ENCODE measurements at regions not wholly inside any gene's neighbourhood (a gene's known extent, or its start where the extent isn't known, plus 50 kb on each side); places are given as distances from the start of the nearest gene placed in this dataset.
"Not testable (repeated sequence)": the region's sequence is repeated elsewhere in the genome, so short reads cannot be mapped to it uniquely, and the experiment has no call there.

GRCh38 chr9:115673599-115673998, 480.0 kb upstream of the PAPPA start:
- H3K27ac ChIP-seq (ENCODE audit: low read depth, low read length) = peak overlapping the region; percentile 99
- no peak overlapping the region for H2AFZ ChIP-seq (ENCODE audit: low read length, unreplicated experiment)
- 0 out of 2 replicates have a peak overlapping the region, but pooled peaks have one; percentile 32 for H3K4me3 ChIP-seq (ENCODE audit: low read depth, low read length)
- no peaks in the 10 kb centered on the region for H3K79me2 ChIP-seq (ENCODE audit: control insufficient read depth, insufficient read depth, low read length, unreplicated experiment)
- H3K4me1 ChIP-seq (ENCODE audit: control insufficient read depth, insufficient read depth, low read length, unreplicated experiment) = peaks cover 51% of the 10 kb centered on the region
- no peaks in the 10 kb centered on the region for H3K27me3 ChIP-seq (ENCODE audit: insufficient read depth, low read length)
- peaks cover 13% of the 10 kb centered on the region for H3K36me3 ChIP-seq (ENCODE audit: insufficient read depth, low read length)

- 0 out of 2 replicates have a peak overlapping the region, but pooled peaks have one; percentile 32 for H3K4me3 ChIP-seq (ENCODE audit: low read depth, low read length)
- peak overlapping the region; percentile 99 for H3K27ac ChIP-seq (ENCODE audit: low read depth, low read length)
- H2AFZ ChIP-seq (ENCODE audit: low read length, unreplicated experiment) = no peak overlapping the region
- no peaks in the 10 kb centered on the region for H3K79me2 ChIP-seq (ENCODE audit: control insufficient read depth, insufficient read depth, low read length, unreplicated experiment)
- H3K27me3 ChIP-seq (ENCODE audit: insufficient read depth, low read length) = no peaks in the 10 kb centered on the region
- peaks cover 46% of the 10 kb centered on the region for H3K4me1 ChIP-seq (ENCODE audit: control insufficient read depth, insufficient read depth, low read length, unreplicated experiment)
- peaks cover 13% of the 10 kb centered on the region for H3K36me3 ChIP-seq (ENCODE audit: insufficient read depth, low read length)
Observed at GRCh38 chr9:115674091-115674490, 479.5 kb upstream of the PAPPA start.

- H2AFZ ChIP-seq (ENCODE audit: low read length, unreplicated experiment) = no peak overlapping the region
- H3K4me3 ChIP-seq (ENCODE audit: low read depth, low read length) = no peak overlapping the region
- peak overlapping the region; percentile 99 for H3K27ac ChIP-seq (ENCODE audit: low read depth, low read length)
- H3K4me1 ChIP-seq (ENCODE audit: control insufficient read depth, insufficient read depth, low read length, unreplicated experiment) = peaks cover 43% of the 10 kb centered on the region
- peaks cover 13% of the 10 kb centered on the region for H3K36me3 ChIP-seq (ENCODE audit: insufficient read depth, low read length)
- H3K27me3 ChIP-seq (ENCODE audit: insufficient read depth, low read length) = no peaks in the 10 kb centered on the region
- no peaks in the 10 kb centered on the region for H3K79me2 ChIP-seq (ENCODE audit: control insufficient read depth, insufficient read depth, low read length, unreplicated experiment)
Observed at GRCh38 chr9:115675834-115676233, 477.8 kb upstream of the PAPPA start.

- Histone ChIP-seq H3K27me3 (ENCODE audit: insufficient read depth, low read length) (no peaks in the 10 kb centered on the region), H3K4me1 (ENCODE audit: control insufficient read depth, insufficient read depth, low read length, unreplicated experiment) (peaks cover 10% of the 10 kb centered on the region), H2AFZ (ENCODE audit: low read length, unreplicated experiment) (peak overlapping the region; percentile 81), H3K4me3 (ENCODE audit: low read depth, low read length) (no peak overlapping the region), H3K79me2 (ENCODE audit: control insufficient read depth, insufficient read depth, low read length, unreplicated experiment) (no peaks in the 10 kb centered on the region), H3K27ac (ENCODE audit: low read depth, low read length) (peak overlapping the region; percentile 42), H3K36me3 (ENCODE audit: insufficient read depth, low read length) (peaks cover 27% of the 10 kb centered on the region)
Observed at GRCh38 chr9:115680231-115680630, 473.4 kb upstream of the PAPPA start.

- peaks cover 31% of the 10 kb centered on the region for H3K36me3 ChIP-seq (ENCODE audit: insufficient read depth, low read length)
- no peaks in the 10 kb centered on the region for H3K79me2 ChIP-seq (ENCODE audit: control insufficient read depth, insufficient read depth, low read length, unreplicated experiment)
- H3K4me3 ChIP-seq (ENCODE audit: low read depth, low read length) = no peak overlapping the region
- no peak overlapping the region for H2AFZ ChIP-seq (ENCODE audit: low read length, unreplicated experiment)
- H3K4me1 ChIP-seq (ENCODE audit: control insufficient read depth, insufficient read depth, low read length, unreplicated experiment) = peaks cover 10% of the 10 kb centered on the region
- H3K27ac ChIP-seq (ENCODE audit: low read depth, low read length) = no peak overlapping the region
- H3K27me3 ChIP-seq (ENCODE audit: insufficient read depth, low read length) = no peaks in the 10 kb centered on the region
Observed at GRCh38 chr9:115681585-115681984, 472.0 kb upstream of the PAPPA start.

GRCh38 chr9:115686069-115686468, 467.5 kb upstream of the PAPPA start:
- Histone ChIP-seq H3K79me2 (ENCODE audit: control insufficient read depth, insufficient read depth, low read length, unreplicated experiment) (no peaks in the 10 kb centered on the region), H3K27ac (ENCODE audit: low read depth, low read length) (no peak overlapping the region), H3K4me1 (ENCODE audit: control insufficient read depth, insufficient read depth, low read length, unreplicated experiment) (peaks cover 22% of the 10 kb centered on the region), H2AFZ (ENCODE audit: low read length, unreplicated experiment) (no peak overlapping the region), H3K27me3 (ENCODE audit: insufficient read depth, low read length) (no peaks in the 10 kb centered on the region), H3K4me3 (ENCODE audit: low read depth, low read length) (no peak overlapping the region), H3K36me3 (ENCODE audit: insufficient read depth, low read length) (peaks cover 26% of the 10 kb centered on the region)

- Histone ChIP-seq H3K4me1 (ENCODE audit: control insufficient read depth, insufficient read depth, low read length, unreplicated experiment) (peaks cover 34% of the 10 kb centered on the region), H3K36me3 (ENCODE audit: insufficient read depth, low read length) (peaks cover 26% of the 10 kb centered on the region), H3K79me2 (ENCODE audit: control insufficient read depth, insufficient read depth, low read length, unreplicated experiment) (no peaks in the 10 kb centered on the region), H2AFZ (ENCODE audit: low read length, unreplicated experiment) (peak overlapping the region; percentile 4), H3K27me3 (ENCODE audit: insufficient read depth, low read length) (no peaks in the 10 kb centered on the region), H3K27ac (ENCODE audit: low read depth, low read length) (no peak overlapping the region), H3K4me3 (ENCODE audit: low read depth, low read length) (no peak overlapping the region)
Observed at GRCh38 chr9:115687356-115687755, 466.2 kb upstream of the PAPPA start.

GRCh38 chr9:115689331-115689730, 464.3 kb upstream of the PAPPA start:
- Histone ChIP-seq H3K36me3 (ENCODE audit: insufficient read depth, low read length) (peaks cover 17% of the 10 kb centered on the region), H3K79me2 (ENCODE audit: control insufficient read depth, insufficient read depth, low read length, unreplicated experiment) (no peaks in the 10 kb centered on the region), H3K27ac (ENCODE audit: low read depth, low read length) (peak overlapping the region; percentile 98), H3K4me3 (ENCODE audit: low read depth, low read length) (no peak overlapping the region), H3K27me3 (ENCODE audit: insufficient read depth, low read length) (no peaks in the 10 kb centered on the region), H3K4me1 (ENCODE audit: control insufficient read depth, insufficient read depth, low read length, unreplicated experiment) (peaks cover 50% of the 10 kb centered on the region), H2AFZ (ENCODE audit: low read length, unreplicated experiment) (no peak overlapping the region)

GRCh38 chr9:115690786-115691496, 462.6 kb upstream of the PAPPA start:
- Histone ChIP-seq H3K4me1 (ENCODE audit: control insufficient read depth, insufficient read depth, low read length, unreplicated experiment) (peaks cover 61% of the 10 kb centered on the region), H3K36me3 (ENCODE audit: insufficient read depth, low read length) (peaks cover 4% of the 10 kb centered on the region; the same call in 1 of the 2 replicates), H3K79me2 (ENCODE audit: control insufficient read depth, insufficient read depth, low read length, unreplicated experiment) (no peaks in the 10 kb centered on the region), H3K4me3 (ENCODE audit: low read depth, low read length) (peak overlapping the region; percentile 22; the same call in 1 of the 2 replicates), H2AFZ (ENCODE audit: low read length, unreplicated experiment) (no peak overlapping the region), H3K27ac (ENCODE audit: low read depth, low read length) (peak overlapping the region; percentile 98), H3K27me3 (ENCODE audit: insufficient read depth, low read length) (no peaks in the 10 kb centered on the region)

GRCh38 chr9:115691693-115692092, 461.9 kb upstream of the PAPPA start:
- Histone ChIP-seq H3K4me1 (ENCODE audit: control insufficient read depth, insufficient read depth, low read length, unreplicated experiment) (peaks cover 61% of the 10 kb centered on the region), H3K4me3 (ENCODE audit: low read depth, low read length) (peak overlapping the region; percentile 22; the same call in 1 of the 2 replicates), H3K27ac (ENCODE audit: low read depth, low read length) (peak overlapping the region; percentile 98), H3K79me2 (ENCODE audit: control insufficient read depth, insufficient read depth, low read length, unreplicated experiment) (no peaks in the 10 kb centered on the region), H3K27me3 (ENCODE audit: insufficient read depth, low read length) (no peaks in the 10 kb centered on the region), H3K36me3 (ENCODE audit: insufficient read depth, low read length) (no peaks in the 10 kb centered on the region), H2AFZ (ENCODE audit: low read length, unreplicated experiment) (no peak overlapping the region)

GRCh38 chr9:115692868-115693267, 460.7 kb upstream of the PAPPA start:
- not testable (repeated sequence) for H3K79me2 ChIP-seq (ENCODE audit: control insufficient read depth, insufficient read depth, low read length, unreplicated experiment); H3K27me3 ChIP-seq (ENCODE audit: insufficient read depth, low read length); H2AFZ ChIP-seq (ENCODE audit: low read length, unreplicated experiment); H3K4me3 ChIP-seq (ENCODE audit: low read depth, low read length); H3K36me3 ChIP-seq (ENCODE audit: insufficient read depth, low read length)
- Histone ChIP-seq H3K27ac (ENCODE audit: low read depth, low read length) (peak overlapping the region; percentile 98), H3K4me1 (ENCODE audit: control insufficient read depth, insufficient read depth, low read length, unreplicated experiment) (peaks cover 61% of the 10 kb centered on the region)
